Eye (tissue), 1 donor: ENCODE measurements at regions not wholly inside any gene's neighbourhood (a gene's known extent, or its start where the extent isn't known, plus 50 kb on each side); places are given as distances from the start of the nearest gene placed in this dataset.

Source experiments
- DNase-seq: peaks from one replicate; pipeline ENCODE4 v3.0.0-alpha.2; 2015

DNA sequence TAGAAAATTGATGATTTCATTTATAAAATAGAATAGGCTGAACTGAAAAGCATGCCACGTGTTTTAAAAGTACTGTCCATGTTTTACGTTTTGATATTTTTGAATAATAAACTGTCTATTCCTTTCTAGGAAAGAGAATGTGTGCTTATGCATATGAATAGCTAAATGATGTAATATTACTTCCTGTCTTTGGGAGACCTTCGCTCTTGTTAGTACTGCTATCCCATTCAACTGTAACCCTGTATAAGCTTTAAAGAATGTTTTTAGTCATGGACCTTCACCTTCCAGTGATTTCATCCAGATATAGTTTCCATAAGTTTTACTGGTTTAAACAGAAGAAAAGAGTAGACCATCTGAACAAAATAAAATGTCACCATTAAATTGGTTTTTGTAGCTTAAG lies 274.4 kb upstream of the SEMA3A start:
- no peak for DNase-seq

DNA sequence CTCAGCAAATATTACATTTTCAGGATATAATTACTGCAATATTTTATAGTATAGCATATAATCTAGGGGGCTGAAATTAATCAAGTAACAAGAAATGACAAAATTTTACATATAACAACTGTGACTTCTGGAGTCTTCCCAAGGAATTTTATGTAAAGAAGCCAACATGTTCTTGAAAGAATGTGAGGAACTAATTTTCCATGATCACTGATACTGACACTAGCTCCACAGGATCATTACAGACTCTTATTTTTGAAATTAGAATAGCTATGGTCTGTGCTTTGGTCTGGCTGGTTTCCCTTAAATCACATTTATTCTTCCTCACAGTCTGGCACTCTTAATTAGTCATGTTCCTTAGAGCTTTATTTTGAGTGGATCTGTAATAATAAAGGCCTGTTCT lies 267.7 kb upstream of the SEMA3A start:
- DNase-seq: no peak

DNA sequence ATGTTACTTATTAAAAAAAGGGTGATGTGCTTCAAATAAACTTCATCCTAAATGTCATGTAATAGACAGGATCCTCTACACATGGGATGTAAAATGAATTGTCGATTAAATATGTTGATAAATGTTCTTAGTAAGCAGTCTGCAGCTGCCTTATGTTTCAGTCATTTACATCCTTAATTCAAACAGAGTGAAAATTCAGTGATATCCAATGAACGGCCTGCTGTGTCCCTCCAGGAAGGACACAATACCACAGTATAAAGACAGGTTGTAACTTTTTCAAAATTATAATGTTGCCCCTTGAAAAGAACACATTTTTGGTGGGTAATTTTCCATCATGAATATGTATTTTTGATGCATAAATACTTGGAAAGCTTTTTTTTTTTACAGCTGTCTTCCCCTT lies 266.5 kb upstream of the SEMA3A start:
- DNase-seq: no peak

DNA sequence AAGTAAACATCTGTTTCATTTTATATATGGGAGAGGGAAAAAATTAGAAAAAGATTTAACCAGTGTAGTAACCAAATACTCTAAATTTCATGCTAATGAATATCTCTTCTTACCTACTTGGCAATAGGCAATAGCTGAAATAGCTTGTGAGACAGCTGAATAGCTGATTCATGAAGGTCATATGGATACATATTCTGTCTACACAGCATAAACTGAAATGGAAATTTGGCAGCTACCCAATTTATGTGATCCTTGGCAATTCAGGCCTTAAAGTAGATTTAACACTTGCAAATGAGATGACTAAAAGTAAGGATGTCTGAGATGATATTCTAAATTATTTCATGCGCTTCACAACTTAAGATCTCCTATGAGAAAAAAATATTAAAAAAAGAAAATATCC lies 261.2 kb upstream of the SEMA3A start:
- DNase-seq: peak; percentile 41

DNA sequence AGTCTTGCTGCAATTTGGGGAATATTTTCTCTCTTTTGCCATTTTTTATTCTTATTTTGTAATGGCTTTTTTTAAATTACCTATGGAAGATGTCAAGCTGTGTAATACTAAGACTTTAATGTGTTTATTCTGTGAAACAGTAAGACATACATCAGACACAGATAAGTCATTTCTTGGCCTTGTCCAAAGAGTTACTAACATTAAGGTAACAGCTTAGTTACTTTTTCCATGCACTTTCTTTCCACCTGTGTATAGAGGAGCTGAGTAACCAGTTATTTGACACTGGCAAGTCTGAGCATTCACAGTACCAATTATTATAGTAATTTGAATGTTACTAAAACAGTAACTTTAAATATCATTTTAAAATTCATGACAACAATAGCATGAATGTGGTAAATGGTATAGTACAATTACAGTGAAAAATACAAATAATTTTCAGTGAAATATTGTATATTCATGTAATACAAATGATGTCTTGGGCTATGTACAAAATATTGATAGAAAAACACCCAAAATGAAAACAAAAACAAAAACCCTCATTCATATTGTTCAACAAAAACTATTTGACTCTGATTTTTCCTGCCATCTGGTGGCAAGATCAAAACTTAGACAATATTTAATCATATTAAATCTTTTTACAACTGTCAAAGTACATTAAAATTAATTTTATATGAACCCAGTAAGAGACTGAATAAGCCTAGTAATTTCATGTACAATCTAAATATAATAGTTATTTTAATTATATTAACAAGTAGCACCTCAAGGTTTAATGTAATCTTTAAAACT lies 259.8 kb upstream of the SEMA3A start:
- DNase-seq: no peak

DNA sequence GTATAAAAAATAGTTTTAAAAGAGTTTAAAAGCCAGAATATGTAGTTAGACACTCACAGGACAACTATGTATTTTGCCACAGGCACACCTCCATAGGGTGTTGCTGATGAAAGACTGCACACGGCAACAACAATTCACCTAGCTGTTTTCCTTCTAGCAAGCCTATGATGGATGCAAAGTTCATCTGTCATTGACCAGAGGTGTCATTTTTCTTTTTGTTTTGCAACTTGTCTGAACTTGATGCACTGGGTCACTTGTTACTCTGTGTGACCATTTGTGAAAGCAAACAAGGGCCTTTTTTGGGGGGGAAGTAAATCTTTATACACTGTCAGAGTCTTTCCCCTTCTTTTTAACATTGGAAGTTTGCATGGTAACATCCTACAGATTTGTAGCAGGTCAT lies 258.0 kb upstream of the SEMA3A start:
- no peak for DNase-seq

DNA sequence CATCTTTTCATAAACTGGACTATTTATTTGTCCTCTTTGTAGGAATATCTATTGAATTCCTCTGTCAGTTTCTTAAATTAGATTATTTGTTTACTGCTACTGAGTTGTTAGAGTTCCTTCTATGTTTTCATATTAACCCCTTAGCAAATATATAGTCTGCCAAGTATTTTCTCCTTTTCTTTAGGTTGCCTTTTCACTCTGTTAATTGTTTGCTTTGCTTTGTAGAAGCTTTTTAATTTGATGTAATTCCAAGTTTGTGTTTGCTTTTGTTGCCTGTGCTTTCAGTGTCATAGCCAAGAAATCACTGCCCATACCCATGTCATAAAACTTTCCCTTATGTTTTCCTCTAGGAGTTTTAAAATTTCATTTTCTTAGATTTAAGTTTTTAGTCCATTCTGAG lies 256.2 kb upstream of the SEMA3A start:
- no peak for DNase-seq

DNA sequence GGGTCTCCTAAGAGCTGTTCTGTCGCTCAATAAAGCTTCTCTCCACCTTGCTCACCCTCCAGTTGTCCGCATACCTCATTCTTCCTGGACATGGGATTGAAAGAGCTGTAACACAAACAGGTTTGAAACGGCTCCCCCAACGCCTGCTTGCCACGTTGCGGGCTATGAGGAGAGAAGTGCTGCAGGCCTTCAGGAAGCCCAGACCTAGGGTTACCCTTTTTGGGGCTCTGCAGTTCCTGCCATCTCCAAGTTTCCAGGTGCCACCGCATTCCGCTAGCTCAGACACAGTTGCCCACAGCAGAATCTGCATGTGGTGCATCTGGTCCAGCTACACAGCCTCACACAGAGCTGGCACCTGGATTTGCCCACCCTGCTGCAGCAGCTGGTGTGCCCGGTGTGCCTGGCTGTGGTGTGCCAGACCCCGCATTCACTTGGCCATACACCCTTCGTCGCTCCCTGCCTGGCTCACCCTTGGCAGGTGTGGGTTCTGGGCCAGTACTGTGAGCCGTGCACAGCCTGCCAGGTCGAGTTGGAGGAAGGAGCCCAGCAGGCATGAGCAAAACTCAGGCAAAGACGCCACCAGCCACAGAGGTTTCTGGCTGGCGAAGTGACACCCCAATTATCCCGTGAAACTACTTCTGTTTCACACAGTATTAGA lies 253.2 kb upstream of the SEMA3A start:
- no peak for DNase-seq

DNA sequence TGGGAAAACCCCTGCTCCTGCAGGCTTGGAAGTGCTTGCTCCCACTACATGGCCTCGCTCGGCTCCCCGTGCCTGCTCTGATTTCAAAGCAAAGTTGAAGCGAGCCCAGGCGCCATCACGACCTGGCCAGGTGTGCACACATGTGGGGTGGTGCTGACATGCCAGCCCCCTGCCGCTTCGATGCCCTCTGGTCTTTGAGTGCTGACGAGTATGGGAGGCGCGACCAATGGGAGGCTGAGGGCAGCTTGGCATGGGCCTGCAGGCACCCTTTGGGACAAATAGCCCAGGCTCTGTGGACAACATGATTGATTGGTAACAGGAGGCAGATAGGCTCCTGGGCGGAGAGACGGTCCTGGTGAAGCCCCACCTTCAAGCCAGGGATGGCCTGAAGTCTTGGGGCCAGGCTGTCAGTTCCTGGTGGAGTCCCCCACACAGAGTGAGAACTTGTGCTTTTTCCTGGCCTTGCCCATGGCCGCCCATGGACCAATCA lies 252.4 kb upstream of the SEMA3A start:
- no peak for DNase-seq

DNA sequence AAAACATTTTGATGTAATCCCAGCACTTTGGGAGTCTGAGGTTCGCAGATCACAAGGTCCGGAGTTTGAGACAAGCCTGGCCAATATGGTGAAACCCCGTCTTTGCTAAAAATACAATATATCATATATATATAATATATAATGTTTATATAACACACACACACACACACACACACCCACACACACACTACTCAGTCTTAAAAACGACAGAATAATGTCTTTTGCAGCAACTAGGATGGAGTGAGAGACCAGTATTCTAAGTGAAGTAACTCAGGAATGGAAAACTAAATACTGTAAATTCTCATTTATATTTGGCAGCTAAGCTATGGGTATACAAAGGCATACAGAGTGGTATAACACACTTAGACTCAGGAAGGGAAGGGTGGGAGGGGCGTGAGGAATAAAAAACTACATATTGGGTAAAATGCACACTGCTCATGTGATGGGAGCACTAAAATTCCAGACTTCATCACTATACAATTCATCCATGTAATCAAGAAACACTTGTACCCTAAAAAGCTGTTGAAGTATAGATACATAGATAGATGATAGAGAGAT lies 231.2 kb upstream of the SEMA3A start:
- DNase-seq: peak; percentile 10

DNA sequence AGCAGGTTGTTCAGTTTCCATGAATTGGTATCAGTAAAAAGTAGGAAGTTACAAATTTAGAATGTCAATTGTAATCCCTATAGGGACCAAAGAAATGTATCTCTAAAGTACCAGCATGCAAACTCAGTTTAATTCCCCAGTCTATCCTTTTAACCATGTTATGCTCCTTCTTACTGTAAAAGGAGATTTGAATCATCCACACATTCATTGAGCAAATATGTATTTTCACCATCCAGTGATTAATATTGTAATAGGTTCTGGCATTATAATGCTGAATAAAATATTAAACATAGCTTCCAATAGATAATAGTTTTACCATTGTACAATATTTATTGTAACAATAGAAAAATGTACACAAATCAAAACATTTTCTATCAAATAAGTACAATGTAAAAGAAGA lies 228.2 kb upstream of the SEMA3A start:
- no peak for DNase-seq

DNA sequence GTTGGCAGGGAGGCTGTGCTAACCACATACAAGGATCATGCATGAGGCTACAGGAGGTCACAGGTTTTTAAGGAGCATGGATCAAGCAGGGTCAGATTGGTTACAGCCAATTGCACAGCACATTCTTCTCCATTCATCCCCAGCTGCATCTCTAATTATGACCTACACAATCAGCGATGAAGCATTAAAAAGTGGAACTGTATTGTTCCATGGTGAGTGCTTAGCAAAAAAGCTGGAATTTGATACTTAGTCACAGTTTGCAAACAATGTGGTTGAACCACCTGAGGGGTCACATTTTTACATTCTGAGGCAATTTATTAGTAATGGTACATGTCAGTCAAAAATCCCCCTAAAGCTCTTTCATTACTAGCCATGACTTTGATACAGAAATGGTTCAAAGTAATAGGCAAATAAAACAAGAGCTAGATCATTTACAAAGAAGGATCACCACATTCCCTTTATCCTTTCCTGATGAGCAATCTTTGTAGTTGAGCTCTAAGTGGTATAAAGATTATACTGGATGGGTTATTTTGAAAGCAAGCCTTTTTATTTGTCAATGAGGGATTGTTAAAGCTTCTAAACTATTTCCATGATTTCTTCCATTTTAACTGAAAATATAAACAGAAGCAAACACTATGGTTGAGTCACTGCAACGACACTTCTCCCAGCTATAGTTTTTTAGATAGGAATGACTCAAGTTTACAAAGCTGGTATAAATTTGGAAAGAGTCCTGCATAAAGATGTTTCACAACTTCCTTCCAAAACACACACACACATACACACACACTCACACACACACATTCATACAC lies 217.8 kb upstream of the SEMA3A start:
- DNase-seq: peak; percentile 77

DNA sequence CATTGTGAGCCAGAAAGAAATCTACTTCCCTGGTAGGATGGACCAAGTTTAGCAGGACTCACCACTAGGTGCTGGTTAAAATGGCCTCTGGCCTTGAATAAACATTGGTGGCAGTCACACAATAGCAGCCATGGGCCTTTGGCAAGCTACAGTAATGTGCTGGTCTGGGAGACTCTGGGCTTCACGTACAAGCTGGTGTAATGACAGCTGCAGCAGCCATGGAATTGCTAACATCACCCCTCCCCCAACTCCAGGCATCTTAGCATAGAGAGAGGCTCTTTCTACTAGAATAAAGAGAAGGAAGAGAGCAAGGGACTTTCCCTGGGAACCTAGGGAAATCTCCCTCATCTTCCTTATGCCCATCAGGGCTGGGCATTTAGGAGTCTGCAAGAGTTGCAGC lies 205.1 kb upstream of the SEMA3A start:
- DNase-seq: no peak

DNA sequence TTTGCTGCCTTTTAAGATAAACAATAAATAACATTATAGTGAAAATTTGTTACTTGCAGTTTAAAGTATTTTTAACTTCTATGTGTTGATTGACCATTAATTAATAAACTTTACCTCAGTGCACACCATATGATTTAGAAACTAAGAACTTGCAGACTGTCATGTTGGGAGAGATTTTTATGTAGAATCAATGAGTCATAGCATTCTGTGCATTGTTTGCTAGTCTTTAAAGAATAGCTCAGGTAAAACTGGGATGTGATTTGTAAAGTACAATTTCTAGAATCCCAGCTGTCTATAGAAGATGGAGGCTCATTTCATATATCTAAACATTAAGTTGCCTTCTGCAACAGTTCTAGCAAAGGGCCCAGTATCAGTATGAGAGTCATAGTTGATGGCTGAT lies 199.6 kb upstream of the SEMA3A start:
- no peak for DNase-seq

DNA sequence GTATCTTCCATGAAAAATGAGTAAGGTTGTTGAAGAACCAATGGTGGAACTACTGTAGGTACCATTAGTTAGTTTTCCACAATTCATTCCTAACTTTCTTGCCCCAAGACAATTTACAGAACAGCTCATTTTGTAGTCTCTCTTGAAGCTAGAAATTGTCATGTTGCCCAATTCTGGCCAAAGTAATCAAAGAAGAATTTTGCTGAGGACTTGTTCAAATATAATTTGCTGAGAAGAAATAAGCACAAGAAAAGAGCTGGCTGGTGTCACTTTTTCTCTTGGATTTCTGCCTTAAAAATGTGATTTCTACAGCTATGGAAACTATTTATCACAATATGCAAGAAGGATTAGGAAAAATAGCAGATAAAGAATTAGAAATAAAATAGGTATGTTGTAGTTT lies 199.2 kb upstream of the SEMA3A start:
- DNase-seq: no peak

DNA sequence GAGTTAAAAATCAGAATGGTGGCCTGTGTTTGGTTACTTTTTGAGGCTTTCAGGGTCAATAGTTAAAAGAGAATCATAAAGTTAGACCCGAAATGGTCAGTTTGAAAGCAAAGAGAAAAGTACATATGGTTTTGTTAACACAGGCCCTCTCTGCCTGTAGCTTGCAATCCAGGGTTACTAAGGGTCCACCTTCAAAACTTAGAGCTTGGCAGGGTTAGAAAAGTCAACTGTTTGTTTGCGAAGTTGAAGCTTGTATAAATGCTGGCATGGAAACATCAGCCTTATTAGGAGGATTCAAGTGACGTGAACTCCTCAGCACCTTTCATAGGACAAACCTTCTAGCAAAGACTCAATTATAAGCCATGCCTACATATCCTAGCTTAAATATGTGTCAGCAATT lies 196.3 kb upstream of the SEMA3A start:
- DNase-seq: no peak

DNA sequence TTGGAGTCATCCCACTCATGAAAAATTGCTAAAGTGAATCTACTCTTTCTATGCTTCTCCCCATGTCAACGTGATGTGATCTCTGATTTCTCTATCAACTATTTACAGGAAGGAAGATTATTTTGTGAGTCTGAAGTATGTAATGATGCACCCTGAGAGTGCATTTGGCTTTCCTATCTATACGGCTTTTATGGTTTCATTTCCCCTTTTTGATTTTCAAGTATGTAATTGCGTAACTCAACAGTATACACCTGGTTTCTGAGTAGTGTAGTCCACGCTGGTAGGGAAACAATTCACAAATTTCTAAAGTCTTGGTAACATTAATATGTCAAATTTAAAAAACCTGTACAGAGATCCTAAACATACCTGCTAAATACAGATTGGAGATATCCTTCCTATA lies 194.7 kb upstream of the SEMA3A start:
- no peak for DNase-seq

DNA sequence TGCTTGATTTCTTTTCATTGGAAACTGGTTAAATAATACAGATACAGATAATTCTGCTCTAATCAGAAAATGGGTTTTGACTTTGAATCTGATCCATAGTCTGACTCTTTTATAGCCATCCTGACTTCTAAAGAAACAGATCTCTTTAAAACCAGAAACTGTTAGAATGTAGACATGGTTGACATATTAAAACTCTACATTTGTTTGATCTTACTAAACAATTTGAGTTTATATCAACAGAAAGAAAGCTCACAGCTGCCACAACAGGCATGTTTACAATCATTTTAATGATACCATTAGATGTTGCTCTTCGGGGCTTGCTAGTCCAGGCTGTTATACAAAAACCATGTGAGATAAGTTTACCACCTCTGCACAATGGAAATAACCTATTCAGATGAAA lies 193.0 kb upstream of the SEMA3A start:
- no peak for DNase-seq

DNA sequence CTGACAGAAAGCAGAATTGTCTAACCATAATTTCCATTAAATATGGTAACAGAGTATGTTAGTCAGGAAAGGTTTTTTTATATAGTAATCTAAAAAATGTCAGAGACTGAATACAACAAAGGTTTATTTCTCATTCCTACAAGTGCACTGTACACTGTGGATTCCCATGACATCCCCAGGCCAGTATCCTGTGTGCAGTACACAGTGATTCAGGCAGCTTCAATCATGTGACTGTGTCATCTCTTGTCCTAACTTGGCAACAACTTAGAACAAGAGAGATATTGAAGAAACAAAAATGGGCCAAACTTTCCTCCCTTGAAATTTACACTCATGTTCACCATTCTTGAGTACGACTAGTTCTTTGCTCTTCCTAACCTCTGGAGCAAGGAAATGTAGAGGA lies 189.8 kb upstream of the SEMA3A start:
- no peak for DNase-seq

DNA sequence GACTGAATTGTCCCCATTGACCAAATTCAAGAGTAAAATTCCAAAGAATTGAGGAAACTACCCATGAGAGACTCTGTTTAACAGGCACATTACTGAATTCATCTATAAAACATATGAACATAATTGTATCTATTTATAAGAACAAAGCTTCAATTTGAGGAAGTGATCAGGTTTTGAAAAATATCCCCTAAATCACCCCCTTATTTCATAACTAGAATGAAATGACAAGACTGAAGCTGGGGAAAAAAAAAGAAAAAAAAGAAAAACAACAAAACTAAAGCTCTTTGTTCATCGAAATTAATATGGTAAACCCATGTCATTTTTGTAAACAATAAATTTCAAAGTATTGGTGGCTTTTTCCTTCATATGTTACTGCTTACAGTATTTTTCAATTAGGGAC lies 184.9 kb upstream of the SEMA3A start:
- no peak for DNase-seq

DNA sequence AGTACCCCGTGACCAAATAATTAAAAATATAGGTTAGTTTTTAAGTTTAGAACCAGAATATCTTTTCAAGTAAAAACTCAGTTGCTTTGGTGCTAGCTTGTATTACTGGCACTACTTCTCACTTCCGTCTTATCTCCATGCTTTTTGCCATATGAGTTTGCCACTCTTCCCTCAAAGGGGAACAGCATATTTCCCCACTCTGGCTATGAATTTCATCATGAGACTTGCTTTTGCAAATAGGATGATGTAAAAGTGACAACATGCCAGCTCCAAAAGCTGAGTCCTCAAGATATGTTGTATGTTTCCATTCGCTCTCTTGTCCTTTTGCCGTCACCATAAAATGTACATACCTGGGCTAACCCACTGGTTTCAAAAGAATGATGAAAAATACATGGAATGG lies 178.1 kb upstream of the SEMA3A start:
- DNase-seq: no peak

DNA sequence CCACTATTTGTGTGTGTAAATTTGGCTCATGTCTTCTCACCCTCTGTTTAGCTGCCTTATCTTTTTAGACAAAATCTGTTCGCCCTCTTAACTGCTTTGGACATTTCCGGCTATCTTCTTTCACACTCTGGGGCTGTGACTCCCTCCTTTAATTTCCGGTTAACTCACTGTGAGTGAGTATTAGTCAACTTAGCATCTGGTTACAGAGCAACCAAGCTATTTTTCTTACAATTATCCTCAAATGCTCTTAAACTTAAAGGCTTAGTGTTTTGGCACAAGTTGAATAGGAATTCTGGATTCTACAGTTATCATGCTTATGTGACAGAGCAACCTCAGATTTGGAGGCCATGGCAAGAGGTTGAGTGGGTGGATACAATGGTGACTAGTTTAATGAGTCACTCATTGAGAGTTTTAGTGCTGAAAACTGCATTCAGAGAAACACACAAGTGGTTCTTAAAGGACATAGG lies 177.6 kb upstream of the SEMA3A start:
- DNase-seq: no peak

DNA sequence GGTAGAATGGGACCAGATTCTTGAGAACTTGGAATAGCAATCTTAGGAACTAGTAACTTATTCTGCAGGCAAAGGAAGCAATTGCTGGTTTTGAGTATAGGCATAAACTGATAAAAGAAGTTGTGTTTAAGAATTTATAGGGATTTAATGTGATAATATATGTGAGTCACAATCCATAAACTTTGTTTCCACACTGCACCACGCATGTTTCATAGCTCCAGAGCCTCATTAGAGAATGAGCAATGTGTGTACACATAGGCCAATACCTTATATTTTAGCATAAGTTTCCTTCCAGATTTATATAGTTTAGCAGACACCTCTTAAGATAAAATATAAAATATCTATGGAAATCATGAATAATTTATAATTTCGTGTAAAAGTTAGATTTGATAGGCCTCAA lies 175.5 kb upstream of the SEMA3A start:
- no peak for DNase-seq
